HTR-8/SVneo (cell line): ENCODE measurements at regions not wholly inside any gene's neighbourhood (a gene's known extent, or its start where the extent isn't known, plus 50 kb on each side); places are given as distances from the start of the nearest gene placed in this dataset.

ENCODE experiments used
- DNase-seq: peaks from one replicate; pipeline ENCODE4 v3.0.0; 2011; ENCODE audit warnings: low spot score, mixed read lengths; ENCODE audit not compliant: insufficient read length
- FAIRE-seq: peaks from 2 replicates; lab custom pipeline; 2011; peaks lifted over from hg19 to GRCh38; lab: Jason Lieb, UNC

DNA sequence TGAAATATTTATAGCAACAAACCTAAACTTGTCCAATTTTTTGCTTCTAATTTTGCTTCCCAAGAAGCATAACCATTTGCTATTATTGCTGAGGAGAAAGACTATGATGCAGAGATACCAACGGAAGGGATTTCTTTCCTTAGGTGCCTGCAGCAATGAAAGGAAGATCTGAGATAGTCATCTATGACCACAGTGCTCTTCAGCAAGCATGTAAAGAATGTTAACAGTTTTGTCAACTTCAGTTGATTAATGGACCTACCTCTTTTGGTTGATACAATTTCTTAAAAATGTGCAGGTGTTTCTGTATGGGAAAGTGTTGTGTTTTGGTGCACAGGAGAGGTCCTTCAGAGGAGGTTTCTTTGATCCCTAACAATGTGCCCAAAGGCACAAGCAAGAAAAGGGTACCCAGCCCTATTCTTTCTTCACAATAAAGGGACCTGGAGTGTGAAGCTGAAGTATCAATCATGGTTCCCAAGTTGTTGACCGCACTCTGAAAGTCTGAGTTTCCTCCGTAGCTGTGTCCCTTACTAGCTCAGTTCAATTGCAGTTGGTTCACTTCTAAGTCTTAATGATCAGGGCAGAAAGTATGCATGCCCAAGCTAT lies 307.7 kb upstream of the KCNH8 start:
- DNase-seq (no peak), FAIRE-seq (no peak)

DNA sequence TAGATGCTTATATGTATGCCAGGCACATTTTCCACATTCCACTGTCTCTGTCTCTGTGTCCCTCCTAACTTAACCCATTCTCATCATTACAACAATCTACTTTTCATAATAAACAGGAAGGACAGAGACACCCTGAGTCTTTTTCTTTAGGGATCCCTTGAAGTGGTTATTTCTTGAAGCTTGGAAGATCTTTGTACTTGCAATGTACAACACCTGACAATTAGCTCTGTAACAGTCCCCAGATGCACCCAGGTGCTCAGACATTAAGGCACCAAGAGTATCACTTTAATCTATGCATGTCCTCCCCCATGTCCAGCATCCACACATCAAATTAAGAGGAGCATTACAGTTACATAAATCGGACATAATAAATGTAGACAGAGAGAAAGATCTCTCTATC lies 309.6 kb upstream of the KCNH8 start:
- FAIRE-seq (no peak), DNase-seq (no peak)

- DNase-seq: no peak
- no peak for FAIRE-seq
Observed at GRCh38 chr3:18837137-18837755, 311.1 kb upstream of the KCNH8 start.

GRCh38 chr3:18835021-18835420 lies 313.3 kb upstream of the KCNH8 start:
- FAIRE-seq: no peak
- DNase-seq: no peak

GRCh38 chr3:18830087-18830486 lies 318.2 kb upstream of the KCNH8 start:
- no peak for FAIRE-seq
- DNase-seq: no peak

DNA sequence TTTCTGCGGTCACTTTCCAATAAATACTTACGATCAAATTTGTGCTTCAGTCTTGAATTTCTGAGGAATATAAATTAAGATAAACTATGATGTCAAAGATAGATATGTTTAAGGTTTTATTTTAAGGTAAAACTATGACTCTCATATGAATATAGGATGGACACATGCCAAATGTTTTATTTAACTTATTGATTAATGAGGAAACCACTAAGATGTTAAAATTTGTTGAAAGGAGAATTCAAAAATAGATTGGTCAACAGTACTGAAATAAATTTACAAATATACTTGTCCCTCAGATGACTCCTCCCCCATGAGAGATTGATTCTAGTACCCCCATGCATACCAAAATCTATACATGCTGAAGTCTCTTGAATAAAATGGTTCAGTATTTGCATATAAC lies 319.7 kb upstream of the KCNH8 start:
- no peak for FAIRE-seq
- no peak for DNase-seq

- no peak for DNase-seq
- no peak for FAIRE-seq
Observed at GRCh38 chr3:18827664-18828063, 320.6 kb upstream of the KCNH8 start.

- no peak for DNase-seq
- FAIRE-seq: no peak
Observed at GRCh38 chr3:18825665-18826064, 322.6 kb upstream of the KCNH8 start.

GRCh38 chr3:18813300-18813699 lies 335.0 kb upstream of the KCNH8 start:
- DNase-seq (no peak), FAIRE-seq (no peak)

DNA sequence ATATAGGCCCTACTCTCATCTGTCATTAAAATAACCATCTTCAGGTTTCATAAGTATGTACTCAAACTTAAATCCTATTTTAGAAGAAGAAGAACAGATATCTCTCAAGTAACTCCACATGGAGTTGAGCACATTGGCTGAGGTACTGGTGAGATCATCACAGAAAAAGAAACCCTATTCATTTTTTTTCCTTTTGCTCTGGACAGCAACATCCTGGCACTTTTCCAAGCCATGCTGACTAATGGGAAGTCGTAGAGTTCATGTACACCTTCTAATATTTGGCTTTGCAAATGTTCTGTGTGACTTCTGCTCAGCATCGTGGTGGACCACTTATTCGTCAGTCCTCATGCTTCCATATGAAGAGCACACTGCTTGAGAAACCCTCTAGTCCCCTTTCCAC lies 336.0 kb upstream of the KCNH8 start:
- DNase-seq: no peak
- no peak for FAIRE-seq

- DNase-seq (no peak), FAIRE-seq (no peak)
Observed at GRCh38 chr3:18810306-18810661, 338.0 kb upstream of the KCNH8 start.

GRCh38 chr3:18809640-18810305 lies 338.5 kb upstream of the KCNH8 start:
- FAIRE-seq (no peak), DNase-seq (no peak)

- DNase-seq: no peak
- FAIRE-seq: no peak
Observed at GRCh38 chr3:18808429-18808828, 339.9 kb upstream of the KCNH8 start.

- no peak for DNase-seq
- no peak for FAIRE-seq
Observed at GRCh38 chr3:18807593-18807992, 340.7 kb upstream of the KCNH8 start.

DNA sequence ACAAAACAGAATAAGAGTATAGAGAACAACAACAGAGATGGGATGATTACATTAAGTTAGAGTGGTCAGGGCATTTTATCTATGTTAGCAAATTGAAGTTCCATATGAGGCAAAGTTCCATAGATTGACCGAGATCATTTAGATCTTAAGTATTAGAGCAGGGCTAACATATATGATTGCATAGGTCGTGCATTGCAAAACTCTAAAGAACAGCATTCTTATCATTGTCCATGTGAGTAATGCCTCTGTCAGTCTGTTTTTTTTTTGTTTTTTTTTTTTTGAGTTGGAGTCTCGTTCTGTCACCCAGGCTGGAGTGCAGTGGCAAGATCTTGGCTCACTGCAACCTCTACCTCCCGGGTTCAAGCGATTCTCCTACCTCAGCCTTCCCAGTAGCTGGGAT lies 341.7 kb upstream of the KCNH8 start:
- FAIRE-seq (no peak), DNase-seq (no peak)

- FAIRE-seq (no peak), DNase-seq (no peak)
Observed at GRCh38 chr3:18797378-18797777, 350.9 kb upstream of the KCNH8 start.

DNA sequence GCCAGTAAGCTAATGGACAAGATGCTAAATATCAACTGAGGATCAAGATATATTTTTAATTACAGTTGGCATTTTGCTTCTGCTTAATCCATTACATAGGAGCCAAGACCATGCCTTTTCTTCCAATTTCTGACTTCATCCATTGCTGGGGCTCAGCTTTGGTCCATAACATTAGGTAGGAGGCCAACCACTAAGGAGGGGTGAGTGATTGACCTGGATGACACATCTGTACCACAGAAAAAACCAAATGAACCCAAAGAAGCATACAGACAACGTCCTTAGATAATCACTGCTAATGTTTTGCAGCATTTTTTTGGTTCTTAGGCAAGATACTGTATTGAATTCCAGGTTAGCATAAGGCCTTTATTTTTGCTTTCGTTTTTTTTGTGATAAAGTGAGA lies 353.2 kb upstream of the KCNH8 start:
- DNase-seq (no peak), FAIRE-seq (no peak)

- FAIRE-seq (no peak), DNase-seq (no peak)
Observed at GRCh38 chr3:18791752-18792151, 356.6 kb upstream of the KCNH8 start.

DNA sequence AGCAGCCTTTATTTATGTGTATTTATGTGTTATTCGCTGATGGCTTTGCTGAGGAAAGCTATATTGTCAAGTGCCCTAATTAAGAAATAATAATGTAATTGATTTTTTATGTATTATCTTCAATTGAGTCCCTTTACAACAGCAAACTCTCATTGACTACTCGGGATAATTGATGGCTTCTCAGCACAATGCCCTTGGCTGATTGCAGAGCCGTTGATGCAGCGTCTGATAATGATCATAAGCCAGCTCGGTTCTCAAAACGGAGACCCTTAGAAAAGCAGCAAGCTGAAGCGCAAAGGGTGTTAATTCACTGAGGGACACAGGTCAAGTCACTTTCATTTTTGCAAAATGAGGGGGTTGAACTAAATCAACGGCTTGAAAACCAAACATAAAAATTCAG lies 357.1 kb upstream of the KCNH8 start:
- no peak for FAIRE-seq
- DNase-seq: no peak

GRCh38 chr3:18790384-18790783 lies 357.9 kb upstream of the KCNH8 start:
- DNase-seq (no peak), FAIRE-seq (no peak)

- FAIRE-seq (no peak), DNase-seq (no peak)
Observed at GRCh38 chr3:18789734-18790133, 358.6 kb upstream of the KCNH8 start.

GRCh38 chr3:18787441-18787840 lies 360.9 kb upstream of the KCNH8 start:
- FAIRE-seq: no peak
- no peak for DNase-seq
